Suppressor macrophage treated with lipopolysaccharide for 1 hour (primary cell): ENCODE measurements at regions not wholly inside any gene's neighbourhood (a gene's known extent, or its start where the extent isn't known, plus 50 kb on each side); places are given as distances from the start of the nearest gene placed in this dataset.

Source experiments
- DNase-seq, 3 donors: peaks; one replicate each; pipeline ENCODE4 v3.0.0-alpha.2; 2020 to 2022

GRCh38 chr15:92224843-92225242, 168.8 kb upstream of the ST8SIA2 start:
- no peak for DNase-seq

- DNase-seq: peak in 2 of 3 donors; percentile 15 to 32
Observed at GRCh38 chr15:92226020-92226612, 167.6 kb upstream of the ST8SIA2 start.

GRCh38 chr15:92228830-92229229, 164.9 kb upstream of the ST8SIA2 start:
- DNase-seq: no peak

GRCh38 chr15:92231461-92231860, 162.2 kb upstream of the ST8SIA2 start:
- DNase-seq: no peak

- peak; percentile 4 to 33 (median 19) for DNase-seq
Observed at GRCh38 chr15:92232317-92232716, 161.4 kb upstream of the ST8SIA2 start.

GRCh38 chr15:92232876-92233275, 160.8 kb upstream of the ST8SIA2 start:
- DNase-seq: no peak

- DNase-seq: no peak
Observed at GRCh38 chr15:92243227-92243626, 150.5 kb upstream of the ST8SIA2 start.

- DNase-seq: no peak
Observed at GRCh38 chr15:92244703-92245102, 149.0 kb upstream of the ST8SIA2 start.

GRCh38 chr15:92247649-92248242, 145.9 kb upstream of the ST8SIA2 start:
- no peak for DNase-seq

GRCh38 chr15:92266796-92267685, 126.6 kb upstream of the ST8SIA2 start:
- no peak for DNase-seq

- DNase-seq: no peak
Observed at GRCh38 chr15:92268900-92269299, 124.8 kb upstream of the ST8SIA2 start.

GRCh38 chr15:92271179-92271578, 122.5 kb upstream of the ST8SIA2 start:
- no peak for DNase-seq

GRCh38 chr15:92272106-92272505, 121.6 kb upstream of the ST8SIA2 start:
- DNase-seq: no peak

GRCh38 chr15:92273286-92273685, 120.4 kb upstream of the ST8SIA2 start:
- DNase-seq: no peak

GRCh38 chr15:92273723-92274122, 120.0 kb upstream of the ST8SIA2 start:
- no peak for DNase-seq

GRCh38 chr15:92277776-92278175, 115.9 kb upstream of the ST8SIA2 start:
- peak; percentile 68 to 69 (median 69) for DNase-seq

GRCh38 chr15:92283813-92284212, 109.9 kb upstream of the ST8SIA2 start:
- no peak for DNase-seq

- DNase-seq: no peak
Observed at GRCh38 chr15:92288755-92289154, 104.9 kb upstream of the ST8SIA2 start.

GRCh38 chr15:92289733-92290132, 103.9 kb upstream of the ST8SIA2 start:
- no peak for DNase-seq

GRCh38 chr15:92290359-92290992, 103.2 kb upstream of the ST8SIA2 start:
- DNase-seq: no peak

GRCh38 chr15:92291900-92292299, 101.8 kb upstream of the ST8SIA2 start:
- no peak for DNase-seq

GRCh38 chr15:92294759-92295158, 98.9 kb upstream of the ST8SIA2 start:
- DNase-seq: peak; percentile 22 to 55 (median 46)

- no peak for DNase-seq
Observed at GRCh38 chr15:92304223-92304975, 89.3 kb upstream of the ST8SIA2 start.
